Lung microvascular endothelial cell (primary cell): ENCODE measurements at regions not wholly inside any gene's neighbourhood (a gene's known extent, or its start where the extent isn't known, plus 50 kb on each side); places are given as distances from the start of the nearest gene placed in this dataset.
"Not testable (repeated sequence)": the region's sequence is repeated elsewhere in the genome, so short reads cannot be mapped to it uniquely, and the experiment has no call there.

Source experiments
- DNase-seq, 2 donors: peaks; one replicate each; pipeline versions ENCODE4 v3.0.0 to v3.0.0-alpha.2; 2010; ENCODE audit warnings: low read depth in 2 of 2

DNA sequence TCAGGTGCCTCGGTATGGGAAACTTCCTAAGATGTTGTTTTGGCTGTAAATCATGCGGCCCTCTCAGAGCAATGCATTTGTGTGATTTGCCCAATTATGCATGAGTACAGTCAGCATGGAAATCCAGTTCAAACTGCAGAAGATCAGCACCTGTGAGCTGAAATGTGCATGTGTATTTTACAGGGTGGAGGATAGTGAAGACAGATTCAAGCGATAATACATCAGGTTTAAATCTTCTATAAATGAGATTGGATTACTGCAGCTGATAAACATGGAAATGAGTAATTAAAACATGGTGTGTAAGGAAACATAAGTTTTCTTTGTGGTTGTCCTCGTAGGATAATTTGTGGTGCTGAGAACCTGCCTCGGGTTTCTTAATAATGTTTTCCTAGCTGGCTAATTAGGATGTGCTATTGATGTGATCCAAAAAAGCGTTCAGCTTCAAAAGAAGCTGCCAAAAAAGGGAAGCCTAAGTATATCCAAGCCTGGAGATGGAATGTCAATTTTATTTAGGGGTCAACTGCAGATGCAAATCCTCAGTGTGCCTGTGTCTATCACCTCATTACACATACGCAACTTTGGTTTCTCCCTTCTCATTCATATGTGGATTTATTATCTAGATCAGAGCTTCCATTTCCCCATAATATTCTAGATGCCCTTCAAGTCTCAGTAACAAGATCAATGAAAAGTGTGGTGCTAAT, 117.1 kb upstream of the CCDC28A start:
- no peak for DNase-seq

DNA sequence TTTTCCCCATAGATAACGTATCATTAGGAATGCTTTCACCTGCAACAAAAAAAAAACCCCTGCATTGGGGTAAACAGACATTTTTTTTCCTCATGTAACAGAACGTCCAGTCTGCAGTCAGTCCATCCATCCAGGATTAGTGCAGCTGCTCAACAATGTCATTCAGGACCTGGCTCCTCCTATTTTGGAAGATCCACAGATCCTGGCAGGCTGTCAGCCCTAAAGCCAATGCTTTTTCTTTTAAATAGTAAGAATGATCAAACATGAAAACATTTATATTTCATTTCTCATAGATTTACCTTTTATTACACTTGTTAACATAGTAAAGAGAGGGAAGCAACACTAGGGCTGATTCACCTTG, 116.5 kb upstream of the CCDC28A start:
- peak in 1 of 2 donors; percentile 33 for DNase-seq

DNA sequence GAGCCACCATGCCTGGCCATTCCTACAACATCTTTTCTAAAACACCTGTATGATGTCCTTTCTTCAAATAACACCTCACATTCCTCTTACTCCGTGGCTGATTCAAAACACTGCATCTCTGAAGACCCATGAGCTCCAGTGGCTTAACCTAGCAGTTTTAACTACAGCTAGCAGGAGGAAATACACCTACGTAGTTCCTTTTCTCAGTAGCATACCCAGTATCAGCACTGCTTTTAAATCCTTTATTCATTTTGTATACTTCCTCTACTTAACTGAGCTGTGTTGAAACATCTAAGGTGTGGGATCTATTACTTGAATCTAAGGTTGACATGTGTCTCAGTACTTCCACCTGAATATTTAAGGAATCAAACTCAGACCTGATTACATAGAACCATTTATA, 113.6 kb upstream of the CCDC28A start:
- DNase-seq = no peak

DNA sequence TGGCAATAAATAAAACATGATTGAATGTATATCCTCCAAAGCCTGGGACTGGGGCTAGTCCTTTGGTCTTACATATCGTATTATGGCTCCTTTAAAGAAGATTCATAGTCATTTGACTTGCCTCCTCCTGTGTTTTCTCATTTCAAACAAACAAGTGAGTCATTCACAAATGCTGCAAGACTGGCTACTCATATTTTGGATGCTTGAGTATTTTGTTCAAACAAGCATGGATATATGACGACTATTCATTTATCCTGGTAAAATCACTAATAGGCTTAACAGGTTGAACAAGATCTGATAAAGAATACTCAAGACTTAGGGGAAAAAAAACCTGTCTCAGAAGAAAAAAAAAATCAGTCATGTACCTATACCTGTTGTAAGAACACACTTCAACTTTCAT, 111.1 kb upstream of the CCDC28A start:
- peak in 1 of 2 donors; percentile 28 for DNase-seq

DNA sequence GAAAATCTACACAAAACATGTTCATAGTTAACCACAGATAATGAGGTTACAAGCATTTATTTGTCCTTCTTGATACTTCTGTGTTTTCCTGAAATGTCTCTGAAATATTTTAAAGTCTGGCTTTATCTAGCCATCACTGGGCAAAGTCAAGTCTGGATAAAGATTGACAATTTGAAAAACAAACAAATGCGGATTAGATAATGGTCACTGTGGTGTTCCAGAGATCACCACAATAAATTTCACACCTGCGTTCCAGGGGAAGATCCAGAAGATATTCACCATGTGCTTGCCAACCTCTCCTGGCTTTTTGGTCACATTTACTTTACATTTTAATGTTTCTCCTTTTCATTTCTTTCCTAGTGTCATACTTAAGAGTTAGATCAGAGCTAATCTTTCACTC, 109.7 kb upstream of the CCDC28A start:
- no peak for DNase-seq

DNA sequence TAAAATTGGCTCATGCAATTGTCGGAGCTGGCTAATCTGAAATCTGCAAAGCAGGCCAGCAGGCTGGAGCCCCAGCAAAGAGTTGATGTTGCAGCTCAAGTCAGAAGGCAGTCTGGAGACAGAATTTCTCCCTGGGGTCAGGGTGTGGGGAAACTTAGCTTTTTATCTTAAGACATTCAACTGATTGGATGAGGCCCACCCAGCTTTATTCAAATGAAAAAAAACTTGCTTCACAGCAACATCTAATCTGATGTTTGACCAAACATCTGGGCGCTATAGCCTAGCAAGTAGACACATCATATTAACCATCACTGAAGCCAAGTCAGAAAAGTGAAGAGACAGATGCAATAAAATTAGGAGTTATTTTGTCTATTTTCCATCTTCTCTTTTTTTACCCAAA, 108.8 kb upstream of the CCDC28A start:
- DNase-seq = no peak

DNA sequence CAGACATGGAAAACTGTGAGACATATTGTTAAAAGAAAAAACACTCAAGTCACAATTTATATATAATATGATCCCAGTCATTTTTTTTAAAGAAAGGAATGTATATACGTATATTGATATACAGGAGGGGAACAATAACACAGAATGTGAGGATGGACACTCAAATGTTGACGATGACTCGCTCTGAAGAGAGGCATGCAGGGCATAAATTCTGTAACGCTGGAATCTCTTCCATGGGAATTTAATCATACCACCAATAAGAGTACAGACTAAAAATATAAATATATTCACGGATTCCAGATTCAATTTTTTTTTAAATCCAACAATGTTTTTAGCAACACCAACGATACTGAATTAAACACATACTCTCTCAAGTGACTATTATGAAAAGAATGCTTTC, 106.9 kb upstream of the CCDC28A start:
- no peak for DNase-seq

DNA sequence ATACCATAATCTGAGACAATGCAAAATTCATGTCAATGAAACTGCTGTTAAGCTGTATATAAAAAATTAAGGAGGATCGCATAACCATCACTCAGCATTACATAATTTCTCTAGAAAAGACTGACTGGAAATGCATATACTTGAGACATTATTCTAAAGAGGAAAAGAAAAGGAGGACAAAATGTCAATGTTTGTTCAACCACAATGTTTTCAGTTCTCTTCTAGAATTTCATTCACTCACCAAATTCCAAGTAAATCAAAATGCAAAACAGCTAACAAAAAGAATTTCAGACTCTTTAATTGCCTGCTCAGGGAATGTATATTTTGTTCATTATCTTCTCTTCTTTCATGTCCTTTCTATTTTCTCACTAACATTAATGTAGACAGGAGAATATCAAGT, 106.2 kb upstream of the CCDC28A start:
- no peak for DNase-seq

DNA sequence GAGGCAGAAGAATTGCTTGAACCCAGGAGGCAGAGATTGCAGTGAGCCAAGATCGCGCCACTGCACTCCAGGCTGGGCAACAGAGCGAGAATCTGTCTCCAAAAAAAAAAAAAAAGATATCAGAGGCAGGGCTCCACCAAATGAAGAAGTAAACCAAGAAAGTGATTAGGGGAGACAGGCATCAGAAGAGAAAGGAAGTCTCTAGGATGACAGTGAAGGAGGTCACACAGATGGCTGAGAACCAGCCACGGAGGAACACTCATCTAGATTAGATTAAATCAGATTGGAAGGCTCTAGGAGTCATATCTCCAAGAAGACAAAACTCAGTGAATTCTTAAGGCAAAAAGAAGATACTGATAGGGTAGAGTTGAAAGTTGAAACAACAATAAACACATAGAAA, 102.2 kb upstream of the CCDC28A start:
- no peak for DNase-seq

DNA sequence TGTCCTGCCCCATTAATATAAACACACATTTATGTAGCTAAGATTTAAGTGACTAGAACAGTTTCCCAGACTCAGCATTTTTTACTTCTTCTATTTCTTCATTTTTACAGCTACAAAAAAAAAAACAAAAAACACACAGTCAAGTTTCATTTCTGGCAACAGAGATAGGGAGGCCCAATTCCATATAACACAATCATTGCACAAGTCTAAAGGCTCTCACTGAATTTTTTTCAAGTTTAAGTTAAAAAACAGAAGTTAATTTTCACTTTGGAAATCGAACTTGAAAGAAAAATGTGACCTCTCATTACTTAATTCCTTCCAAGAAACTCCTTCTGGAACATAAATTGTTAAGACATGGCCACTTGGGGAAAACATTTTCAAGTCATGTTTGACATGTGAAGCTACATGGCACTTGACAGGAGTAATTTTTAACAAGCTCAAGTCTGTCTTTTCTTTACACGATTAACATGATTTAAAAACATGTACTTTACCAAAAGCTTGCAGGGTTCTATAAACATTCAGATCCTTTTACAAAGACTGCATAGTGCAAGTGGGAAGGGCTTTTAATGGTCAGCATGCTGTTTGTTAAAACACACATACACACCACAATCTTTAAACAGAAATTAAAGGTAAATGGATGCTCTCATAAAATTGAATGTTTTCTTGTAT, 100.1 kb upstream of the CCDC28A start:
- no peak for DNase-seq

DNA sequence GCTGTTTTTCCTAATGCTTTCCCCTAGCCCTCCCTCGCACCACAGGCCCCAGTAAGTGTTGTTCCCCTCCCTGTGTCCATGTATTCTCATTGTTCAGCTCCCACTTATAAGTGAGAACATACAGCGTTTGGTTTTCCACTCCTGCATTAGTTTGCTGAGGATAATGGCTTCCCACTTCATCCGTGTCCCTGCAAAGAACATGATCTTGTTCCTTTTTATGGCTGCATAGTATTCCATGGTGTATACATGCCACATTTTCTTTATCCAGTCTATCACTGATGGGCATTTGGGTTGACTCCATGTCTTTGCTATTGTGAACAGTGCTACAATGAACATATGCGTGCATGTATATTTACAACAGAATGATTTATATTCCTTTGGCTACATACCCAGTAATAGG, 99.1 kb upstream of the CCDC28A start:
- not testable (repeated sequence) for DNase-seq

DNA sequence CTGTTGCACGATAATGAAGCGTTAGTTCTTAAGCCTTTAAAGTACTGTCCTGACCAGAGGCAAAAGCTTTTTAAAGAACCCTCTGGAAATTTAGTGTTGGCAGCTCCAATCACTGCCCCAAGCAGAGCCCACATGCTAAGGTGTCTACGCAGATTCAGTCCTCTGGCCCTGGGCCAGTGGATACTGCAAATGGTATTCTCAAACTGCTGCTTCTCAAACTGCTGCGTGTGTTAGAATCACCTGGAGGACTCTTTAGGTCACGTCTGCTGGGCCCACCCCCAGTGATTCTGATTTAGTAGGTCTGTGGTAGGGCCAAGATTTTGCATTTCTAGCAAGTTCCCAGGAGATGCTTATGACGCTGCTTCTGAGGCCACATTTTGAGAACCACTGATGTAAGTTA, 96.0 kb upstream of the CCDC28A start:
- DNase-seq = no peak

DNA sequence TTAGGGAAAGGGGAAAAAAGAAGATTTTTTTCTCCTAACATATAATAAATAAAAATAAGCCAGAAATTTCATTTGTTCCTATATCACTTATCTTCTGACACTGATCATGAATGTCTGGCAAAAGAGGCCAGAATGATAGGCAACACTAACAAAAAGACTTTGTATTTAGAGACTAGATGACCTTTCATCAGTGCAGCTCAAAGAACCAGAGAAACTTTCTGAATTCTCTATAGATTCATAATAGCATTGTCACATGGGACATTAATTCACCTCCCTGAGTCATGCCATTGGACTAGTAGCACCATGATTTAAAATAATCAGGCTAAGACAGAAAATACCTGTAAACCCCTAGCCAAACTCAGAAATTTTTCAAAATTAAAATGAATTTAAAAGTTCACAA, 95.4 kb upstream of the CCDC28A start:
- no peak for DNase-seq

DNA sequence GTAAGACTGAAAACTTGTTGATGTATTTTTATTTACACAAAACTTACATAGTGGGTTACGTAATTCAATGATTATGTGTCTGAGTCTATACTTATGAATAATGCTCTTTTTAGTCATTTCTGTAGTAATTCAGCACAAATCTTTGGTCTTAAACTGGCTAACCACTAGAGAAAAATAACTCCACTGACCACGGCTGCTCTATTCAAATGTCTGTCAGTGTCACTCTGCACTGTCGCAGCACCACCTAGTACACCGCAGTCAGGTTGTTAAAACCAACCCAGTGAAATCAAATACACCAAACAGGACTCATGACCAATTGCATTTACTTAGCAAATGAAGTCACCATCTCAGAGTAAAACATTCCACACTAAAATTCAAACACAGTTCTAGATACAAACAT, 93.5 kb upstream of the CCDC28A start:
- DNase-seq = no peak

DNA sequence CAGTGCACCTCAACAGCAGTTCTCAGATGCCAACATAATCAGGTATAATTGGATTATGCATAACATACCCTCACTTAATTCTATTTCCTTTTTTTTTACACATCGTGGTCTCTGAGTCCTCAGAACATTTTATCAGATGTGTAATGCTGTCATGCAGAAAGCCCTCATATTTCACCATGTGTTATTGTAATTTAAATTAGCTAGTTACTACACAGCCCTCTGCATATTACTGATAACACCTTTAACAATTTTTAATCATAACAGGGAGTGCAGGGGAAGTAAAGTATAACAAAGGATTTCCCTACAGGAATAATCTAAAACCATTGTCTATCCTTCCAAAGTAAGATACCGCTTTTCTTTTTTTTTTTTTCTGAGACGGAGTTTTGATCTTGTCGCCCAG, 91.9 kb upstream of the CCDC28A start:
- no peak for DNase-seq

DNA sequence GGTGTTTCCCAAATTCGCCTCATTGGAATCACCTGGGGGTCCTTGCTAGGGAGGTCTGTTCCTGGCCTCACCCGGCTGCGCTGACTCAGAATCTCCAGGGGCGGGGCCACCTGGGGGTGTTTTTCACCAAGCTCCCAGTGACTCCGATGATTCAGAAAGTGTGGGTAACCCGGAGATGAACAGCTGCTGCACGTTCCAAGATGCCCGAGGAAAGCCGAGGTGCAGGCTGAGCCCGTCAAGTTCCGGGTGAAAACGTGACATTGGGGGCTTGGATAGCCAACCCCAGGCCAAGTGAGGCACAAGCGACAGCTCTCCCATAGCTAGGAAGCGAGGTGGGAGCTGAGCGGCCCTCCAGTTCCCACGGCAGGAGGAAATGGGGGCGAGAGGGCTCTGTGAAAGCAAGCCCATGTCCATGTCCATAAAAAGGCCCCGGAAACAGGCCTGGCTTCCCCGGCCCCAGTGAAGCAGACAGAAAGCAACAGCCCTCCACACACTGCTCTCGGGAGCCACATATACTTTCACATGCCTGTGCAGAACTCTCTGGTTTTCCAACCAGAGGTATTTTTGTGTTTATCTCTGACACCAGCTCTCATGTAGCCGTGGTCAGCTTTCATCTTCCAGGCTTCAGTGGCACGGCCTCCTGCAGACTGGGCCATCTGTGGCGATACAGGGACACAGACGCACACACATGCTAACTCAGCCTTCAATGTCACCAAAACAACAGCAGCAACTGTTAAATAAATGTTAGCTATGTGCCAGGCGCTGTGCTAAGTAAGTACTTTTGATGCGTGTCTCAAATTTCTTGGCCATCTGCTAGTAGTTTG, 90.7 kb upstream of the CCDC28A start:
- peak; percentile 72 to 87 for DNase-seq

DNA sequence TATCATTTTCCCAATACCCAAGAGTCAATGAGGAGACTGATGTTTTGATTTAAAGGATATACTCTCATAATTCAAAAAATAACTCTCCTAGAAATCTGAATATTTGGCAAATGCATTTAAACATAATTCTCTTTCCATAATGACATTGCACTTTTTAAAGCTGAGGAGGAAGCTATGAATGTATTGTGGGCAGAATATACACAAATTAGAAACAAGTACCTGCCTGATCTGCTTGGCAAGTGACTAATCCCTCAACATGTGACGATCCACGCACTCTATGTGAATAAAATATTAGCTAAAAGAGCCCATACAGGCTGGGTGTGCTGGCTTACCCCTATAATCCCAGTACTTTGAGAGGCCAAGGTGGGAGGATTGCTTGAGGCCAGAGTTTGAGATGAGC, 88.3 kb upstream of the CCDC28A start:
- DNase-seq = no peak

DNA sequence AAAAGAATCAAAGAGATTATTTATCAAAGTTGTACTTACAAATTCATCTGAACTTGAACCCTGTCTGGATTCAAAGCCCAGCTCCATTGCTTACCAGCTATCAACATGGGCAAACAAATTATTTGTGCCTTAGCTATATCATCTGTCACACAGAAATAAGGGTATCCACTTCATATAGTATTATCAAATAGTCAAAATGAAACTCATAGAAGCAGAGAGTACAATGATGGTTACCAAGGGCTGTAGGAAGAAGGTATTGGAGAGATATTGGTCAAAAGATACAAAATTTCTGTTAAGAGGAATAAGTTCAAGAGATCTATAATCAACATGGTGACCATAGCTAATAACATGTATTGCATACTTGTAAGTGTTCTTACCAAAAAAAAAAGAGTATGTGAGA, 87.8 kb upstream of the CCDC28A start:
- DNase-seq = no peak

DNA sequence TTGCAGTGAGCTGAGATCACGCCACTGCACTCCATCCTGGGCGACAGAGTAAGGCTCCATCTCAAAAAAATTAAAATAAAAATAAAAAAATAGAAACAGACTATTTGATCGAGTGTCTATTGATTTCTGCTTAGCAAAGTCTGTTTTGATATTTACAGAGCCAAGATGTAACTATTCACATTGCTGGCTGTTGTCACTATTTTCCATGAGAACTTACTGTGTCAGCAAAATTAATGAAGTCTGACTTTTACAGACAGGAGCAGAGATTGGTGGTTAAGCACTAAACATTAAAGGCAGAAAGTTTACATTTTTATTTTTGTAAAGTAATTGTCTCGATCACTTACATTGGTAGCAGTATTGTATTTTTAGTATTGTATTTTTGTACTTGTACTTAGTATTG, 85.0 kb upstream of the CCDC28A start:
- peak in 1 of 2 donors; percentile 58 for DNase-seq

DNA sequence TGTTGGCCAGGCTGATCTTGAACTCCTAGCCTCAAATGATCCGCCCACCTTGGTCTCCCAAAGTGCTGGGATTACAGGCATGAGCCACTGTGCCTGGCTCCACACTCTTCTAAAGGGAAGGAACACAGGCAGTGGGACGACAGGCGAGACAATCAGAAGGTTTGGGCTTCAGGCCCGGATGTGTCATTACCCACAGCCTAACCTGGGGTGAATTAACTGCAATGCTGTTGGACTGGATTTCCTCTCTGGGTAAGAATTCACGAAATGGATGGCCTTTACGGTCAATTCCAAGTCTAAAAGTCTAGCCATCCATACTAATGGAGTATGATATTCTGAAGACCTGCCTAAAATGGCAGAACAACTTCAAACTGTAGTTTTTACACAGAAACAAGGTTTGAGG, 83.7 kb upstream of the CCDC28A start:
- peak in 1 of 2 donors; percentile 16 for DNase-seq

DNA sequence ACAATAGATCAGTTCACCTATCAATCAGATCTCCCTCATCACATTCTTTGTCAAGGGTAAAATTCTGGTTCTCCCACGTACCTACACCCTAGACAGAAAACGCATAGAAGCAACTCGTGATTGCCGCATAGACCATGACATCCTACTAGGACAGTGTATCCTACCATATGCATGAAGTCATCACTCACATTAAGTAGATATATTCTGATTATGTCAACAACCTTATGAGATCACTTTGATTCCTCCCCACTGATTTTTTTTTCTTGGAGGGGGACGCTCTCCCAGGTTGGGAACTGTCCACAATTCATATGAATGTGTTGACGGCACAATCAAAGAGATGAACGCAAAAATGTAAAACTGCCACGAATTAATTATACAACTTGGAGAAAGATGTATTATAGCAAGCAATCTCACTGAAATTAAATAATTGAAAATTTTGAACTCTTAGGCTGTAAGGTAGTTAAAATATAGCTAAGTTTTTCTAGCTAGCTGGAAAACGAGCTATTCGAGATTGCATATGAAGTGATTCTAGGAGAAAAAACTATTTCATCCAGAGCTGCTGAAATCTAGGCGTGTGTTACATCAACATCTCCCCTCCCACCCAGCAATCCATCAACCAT, 82.5 kb upstream of the CCDC28A start:
- DNase-seq = peak in 1 of 2 donors; percentile 16

DNA sequence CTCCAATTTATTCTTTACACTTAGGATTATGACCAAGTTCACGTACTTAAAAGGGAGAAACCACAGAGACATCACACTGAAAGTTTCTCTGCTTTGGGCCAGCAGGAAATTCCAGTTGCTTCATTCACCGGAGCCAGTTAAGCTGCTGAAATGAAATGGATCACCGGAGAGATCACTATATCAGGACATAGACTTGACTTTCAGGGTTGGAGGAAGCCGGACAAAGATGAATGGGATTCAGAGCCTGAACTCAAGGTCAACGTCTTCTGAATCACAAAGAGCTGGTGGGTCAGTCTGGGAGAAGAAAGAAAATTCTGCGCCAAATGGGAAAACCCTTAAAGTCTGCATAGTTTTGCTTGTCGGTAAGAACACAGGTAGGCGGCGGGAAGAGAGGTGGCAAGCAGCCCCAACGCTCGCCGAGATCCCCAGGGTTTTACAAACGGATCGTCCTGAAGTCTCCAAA, 81.9 kb upstream of the CCDC28A start:
- DNase-seq = peak; percentile 61 to 81
